ENCODE measurements at regions not wholly inside any gene's neighbourhood (a gene's known extent, or its start where the extent isn't known, plus 50 kb on each side); places are given as distances from the start of the nearest gene placed in this dataset.

GRCh38 chr3:35292568-35292967 is 346.8 kb upstream of the ARPP21 start:
- no peak for TF ChIP-seq EZH2 (IDR thresholded peaks at IDR 0.05; ENCODE audit: low read depth, unreplicated experiment)
- no peak for TF ChIP-seq CTCF (conservative IDR thresholded peaks at IDR 0.05; ENCODE audit: low read depth in 2 of 2)
- TF ChIP-seq POLR2AphosphoS5 (IDR thresholded peaks at IDR 0.05; ENCODE audit: low read depth) = no peak

All from GM23338 (cell line).